Activated naive CD4-positive, alpha-beta T cell treated with Interleukin-2 at 50 U/mL for 16 hours (primary cell): ENCODE measurements at regions not wholly inside any gene's neighbourhood (a gene's known extent, or its start where the extent isn't known, plus 50 kb on each side); places are given as distances from the start of the nearest gene placed in this dataset.
"Not testable (repeated sequence)": the region's sequence is repeated elsewhere in the genome, so short reads cannot be mapped to it uniquely, and the experiment has no call there.

Source experiments
- DNase-seq: peaks from one replicate; pipeline ENCODE4 v3.0.0-alpha.2; 2020

DNA sequence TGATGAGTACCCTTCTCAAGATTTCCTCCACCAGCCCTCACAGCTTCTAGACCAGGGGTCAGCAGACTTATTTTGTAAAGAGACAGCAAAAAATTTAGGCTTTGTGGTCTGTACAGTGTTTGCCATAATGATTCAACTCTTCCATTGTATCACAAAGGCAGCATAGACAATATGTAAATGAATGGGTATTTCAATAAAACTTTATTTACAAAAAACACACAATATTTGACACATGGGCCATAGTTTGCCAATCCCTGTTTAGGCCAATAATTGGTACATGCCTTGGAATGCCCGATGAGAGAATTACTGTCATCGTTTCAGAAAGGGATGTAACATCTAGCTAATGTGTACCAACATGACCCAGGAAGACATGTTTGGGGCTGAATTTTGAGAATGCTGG lies 178.9 kb upstream of the GALNT2 start:
- DNase-seq: no peak

DNA sequence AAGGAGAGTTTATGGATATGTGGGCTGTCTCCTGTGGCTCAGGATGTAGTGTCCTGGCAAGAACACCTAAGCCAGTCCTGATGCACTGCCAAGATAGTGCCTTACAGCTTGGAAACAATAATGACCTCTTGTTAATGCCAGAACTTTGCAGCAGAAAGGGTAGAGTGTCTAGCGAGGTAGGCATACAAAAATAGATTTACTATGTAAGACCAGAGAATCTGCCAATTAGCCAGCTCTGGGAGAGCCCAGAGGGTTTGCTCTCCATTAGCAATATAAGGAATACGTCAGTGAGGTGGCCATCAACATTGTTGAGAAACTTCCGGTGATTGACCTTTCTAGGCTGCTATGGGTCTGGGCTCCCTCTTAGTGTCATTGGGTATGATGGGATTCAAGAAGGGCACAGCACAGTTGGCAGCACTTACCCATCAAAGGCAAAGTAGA lies 178.5 kb upstream of the GALNT2 start:
- DNase-seq: no peak

DNA sequence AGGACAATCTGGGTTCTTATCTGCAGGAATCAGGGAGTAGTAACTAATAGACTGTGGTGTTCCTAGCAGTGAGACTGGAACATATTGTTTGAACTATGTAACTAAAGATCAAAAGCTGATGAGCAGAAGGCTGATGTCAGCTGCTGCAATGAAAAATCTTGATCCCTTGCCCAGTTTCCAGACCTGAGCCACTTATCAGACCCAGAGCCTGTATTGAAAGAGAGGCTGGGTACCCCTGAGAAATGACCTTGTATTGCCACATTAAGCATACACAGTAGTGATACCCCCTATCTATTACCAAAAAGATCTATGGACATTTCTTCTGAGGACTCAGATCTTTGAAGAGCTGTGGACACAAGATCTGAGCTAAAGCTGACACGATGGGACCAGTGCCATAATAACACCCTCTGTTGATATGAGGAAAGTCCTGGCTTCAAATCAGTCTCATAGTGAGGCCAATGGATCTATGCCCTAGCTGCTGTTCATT lies 178.0 kb upstream of the GALNT2 start:
- no peak for DNase-seq

DNA sequence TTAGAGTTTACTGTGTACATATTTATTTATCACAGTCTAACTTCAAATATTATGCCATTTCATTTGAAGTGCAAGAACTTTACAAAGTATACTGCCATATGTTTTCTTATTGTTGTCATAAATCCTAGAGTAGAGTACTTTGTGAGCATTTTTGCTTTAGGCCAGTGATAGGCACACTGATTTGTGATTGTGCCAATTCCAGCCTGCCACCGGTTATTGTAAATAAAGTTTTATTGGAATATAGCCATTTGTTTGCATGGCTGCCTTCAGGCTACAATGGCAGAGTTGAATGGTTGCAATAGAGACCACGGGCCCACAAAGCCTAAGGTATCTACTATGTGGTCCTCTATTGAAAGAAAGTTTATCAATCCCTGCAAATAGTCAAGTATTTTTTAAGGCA lies 175.8 kb upstream of the GALNT2 start:
- no peak for DNase-seq

DNA sequence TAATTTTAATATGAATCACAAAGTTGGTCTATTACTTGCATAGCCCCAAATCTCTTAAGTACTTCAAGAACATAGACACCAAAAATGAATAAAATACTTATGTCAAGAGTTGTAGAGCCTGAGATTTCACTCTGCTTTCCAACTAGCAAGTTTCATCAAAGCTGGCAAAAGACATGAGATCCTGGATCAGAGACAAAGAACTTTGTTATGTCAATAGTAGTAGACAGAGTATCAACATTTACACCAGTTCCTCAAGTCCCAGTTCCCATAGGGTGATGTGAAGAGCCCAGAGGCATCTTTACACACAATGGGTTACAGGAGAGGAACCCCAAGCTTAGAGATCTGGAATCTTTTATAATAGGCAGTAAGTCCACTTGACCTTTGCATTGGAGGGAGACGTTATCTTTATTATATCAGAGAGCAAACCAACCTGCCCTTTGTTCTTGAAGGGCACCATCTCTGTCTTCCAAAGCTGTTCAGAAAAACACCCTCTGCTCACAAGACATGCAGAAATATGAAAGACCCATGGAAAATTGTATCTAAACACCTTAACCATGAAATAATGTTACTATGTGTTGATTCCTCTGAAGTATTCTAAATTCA lies 174.4 kb upstream of the GALNT2 start:
- DNase-seq: no peak

DNA sequence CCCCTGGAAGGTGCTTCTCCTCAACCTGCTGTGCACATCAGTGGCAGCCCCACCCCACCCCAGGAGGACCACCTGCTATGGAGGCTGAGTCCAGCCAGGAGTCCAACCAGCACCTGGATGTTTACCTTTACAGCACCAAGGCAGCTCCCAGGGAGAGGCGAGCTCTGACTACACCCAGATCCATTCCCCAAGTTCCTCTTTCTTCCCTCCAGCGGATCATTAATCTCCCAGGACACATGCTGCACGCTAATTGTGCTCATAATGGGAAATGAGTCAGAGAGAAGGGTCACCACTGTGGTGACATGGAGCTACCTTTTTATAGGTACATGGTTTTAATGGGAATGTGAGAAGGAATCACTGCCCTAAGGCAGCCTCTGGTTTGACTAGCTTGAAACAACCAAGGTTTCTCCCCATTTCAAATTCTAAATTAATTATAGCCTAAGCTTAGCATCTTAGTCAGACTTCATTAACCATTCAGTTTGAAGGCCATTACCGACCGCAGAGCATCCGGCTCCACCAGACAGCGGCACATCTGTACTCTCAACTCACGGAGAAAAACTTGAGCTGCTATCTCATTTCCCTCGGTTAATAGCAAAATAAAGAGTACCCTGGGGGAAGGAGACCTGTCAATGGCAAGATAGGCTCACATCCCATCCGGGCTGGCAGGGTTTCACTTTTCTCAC lies 173.1 kb upstream of the GALNT2 start:
- no peak for DNase-seq

DNA sequence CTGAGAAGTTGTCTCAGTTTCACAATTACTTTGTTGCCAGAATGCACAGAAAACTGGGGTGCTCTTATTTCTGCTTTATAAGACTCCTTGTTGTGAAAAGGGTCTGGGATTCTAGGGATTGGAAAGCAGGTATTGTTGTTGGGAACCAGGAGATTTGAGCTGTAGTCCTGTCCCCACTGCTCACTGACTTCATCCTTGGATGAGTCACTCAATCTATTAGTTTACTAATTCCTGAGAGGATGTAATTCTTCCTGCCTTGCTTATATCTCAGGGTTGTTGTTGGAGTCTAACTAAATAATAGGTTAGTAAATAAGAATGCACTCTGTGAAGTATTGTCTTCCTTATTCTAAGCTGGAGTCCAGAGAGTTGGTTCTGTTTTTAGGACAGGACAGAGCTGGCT lies 172.5 kb upstream of the GALNT2 start:
- DNase-seq: no peak

DNA sequence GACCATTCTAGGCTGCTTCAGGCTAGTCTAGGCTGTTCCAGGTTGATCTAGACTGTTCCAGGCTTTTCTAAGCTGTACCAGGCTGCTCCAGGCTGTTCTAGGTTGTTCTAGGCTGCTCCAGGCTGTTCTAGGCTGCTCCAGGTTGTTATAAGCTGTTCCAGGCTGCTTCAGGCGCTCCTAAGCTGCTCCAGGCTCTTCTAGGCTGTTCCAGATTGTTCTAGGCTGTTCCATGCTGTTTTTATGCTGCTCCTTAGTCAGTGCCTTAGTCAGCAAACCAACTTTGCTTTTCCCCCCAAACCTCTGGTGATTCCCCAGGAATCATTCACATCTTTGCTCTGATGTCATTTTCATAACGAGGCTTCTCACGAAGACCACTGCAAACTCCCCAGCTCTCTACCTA lies 171.4 kb upstream of the GALNT2 start:
- DNase-seq: no peak

DNA sequence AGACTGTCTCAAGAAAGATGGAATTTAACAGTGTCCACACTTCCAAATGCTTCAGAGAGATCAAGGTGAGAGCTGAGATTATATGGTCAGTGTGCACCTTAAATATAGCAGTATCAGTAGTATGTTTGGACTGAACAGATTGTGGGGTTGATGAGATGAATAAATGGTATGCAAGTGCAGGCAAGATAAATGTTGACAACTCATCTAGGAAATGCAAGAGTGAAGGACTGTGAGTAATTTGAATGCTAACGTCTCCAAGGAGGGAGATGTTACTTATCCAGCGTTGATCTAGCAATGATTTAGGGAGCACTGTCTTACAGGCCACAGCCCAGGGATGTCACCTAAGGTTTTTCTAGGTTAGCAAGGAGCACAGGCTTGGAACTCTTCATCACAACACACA lies 170.7 kb upstream of the GALNT2 start:
- no peak for DNase-seq

DNA sequence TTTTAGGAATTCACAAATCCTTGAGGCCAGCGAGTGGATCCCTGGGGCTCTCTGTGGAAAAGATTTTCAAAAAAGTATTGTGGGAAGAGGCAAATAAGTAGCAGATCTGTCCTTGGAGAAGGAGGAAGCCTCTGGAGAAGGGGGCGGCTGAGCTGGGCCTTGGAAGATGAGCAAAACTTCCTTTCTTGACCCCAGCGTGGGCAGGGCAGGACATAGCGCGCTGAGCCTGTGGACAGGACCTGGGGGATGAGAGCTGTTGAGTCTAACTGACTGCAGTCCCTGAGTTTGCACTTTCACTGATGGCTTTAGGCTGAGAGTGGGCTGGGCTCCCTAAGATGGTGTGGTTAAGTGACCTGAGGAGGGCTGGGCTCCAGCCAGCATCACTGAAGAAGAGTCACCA lies 170.2 kb upstream of the GALNT2 start:
- no peak for DNase-seq

DNA sequence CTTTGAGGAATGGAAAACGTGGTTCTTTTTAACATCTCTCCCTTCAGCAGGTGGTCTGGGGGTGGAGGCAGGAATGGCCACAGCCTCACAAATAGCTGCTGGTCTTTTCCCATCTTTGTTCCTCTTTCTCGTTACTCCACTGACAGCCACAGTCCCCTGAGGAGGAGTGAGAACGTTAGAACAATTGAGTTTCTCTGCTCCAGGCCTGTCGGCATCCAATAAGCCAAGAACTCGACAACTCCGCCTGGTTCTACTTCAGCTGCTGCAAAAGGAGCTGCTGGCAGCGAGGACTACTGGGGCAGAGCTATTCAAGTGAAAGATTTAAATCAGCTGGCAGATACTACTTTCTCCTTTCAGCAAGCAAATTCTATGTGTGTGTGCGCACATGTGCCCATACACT lies 169.5 kb upstream of the GALNT2 start:
- DNase-seq: no peak

DNA sequence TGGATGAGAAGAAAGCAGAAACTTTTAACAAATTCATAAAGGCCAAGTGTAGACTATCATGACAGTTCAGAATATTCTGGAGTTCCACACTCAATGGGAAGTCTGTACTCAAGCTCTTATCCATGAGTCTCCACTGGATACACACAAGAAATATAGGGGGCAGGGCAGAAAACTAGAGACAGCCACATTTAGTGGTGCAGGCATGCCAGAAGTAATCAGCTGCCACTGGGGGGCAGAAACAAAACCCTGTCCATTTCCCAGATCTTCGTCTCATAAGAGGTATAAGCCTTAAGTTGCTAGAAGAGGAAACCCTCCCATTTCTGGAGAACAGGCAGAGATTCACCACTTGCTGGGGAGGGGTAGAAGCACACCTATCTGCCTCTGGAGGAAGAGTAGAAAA lies 166.8 kb upstream of the GALNT2 start:
- no peak for DNase-seq

DNA sequence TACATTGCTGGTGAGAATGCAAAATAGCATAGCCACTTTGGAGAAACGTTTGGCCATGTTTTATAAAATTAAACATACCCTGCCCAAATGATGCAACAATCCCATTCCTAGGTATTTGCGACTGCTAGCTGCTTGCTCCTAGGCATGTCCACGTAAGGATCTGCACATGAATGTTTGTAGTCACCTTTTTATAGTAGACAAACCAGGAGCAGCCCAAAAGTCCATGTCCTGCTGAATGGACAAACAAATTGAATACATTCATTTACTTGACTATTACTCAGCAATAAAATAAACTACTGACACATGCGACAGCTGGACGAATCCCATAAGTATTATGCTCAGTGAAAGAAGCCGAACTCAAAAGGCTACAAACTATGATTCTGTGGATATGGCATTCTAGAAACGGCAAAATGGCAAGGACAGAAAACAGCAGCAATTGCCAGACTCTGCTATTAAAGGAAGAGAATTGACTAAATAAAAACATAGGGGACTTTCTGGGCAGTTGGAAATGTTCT lies 161.9 kb upstream of the GALNT2 start:
- DNase-seq: no peak

DNA sequence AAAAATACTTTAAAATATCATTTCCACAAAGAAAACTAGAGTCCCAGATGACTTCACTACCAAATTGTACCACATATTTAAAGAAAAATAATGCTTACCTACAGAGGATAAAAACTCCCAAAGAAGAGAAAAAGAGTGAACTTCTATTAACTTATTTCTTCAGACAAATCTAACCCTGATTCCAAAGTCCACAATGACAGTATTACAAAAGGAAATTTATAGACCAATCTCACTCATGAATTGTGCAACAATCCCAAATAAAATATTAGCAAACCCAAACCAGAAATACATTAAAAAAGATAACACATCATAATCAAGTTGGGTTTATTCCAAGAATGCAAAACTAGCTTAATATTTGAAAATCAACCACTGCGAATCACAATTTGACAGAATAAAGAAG lies 161.4 kb upstream of the GALNT2 start:
- DNase-seq: no peak

DNA sequence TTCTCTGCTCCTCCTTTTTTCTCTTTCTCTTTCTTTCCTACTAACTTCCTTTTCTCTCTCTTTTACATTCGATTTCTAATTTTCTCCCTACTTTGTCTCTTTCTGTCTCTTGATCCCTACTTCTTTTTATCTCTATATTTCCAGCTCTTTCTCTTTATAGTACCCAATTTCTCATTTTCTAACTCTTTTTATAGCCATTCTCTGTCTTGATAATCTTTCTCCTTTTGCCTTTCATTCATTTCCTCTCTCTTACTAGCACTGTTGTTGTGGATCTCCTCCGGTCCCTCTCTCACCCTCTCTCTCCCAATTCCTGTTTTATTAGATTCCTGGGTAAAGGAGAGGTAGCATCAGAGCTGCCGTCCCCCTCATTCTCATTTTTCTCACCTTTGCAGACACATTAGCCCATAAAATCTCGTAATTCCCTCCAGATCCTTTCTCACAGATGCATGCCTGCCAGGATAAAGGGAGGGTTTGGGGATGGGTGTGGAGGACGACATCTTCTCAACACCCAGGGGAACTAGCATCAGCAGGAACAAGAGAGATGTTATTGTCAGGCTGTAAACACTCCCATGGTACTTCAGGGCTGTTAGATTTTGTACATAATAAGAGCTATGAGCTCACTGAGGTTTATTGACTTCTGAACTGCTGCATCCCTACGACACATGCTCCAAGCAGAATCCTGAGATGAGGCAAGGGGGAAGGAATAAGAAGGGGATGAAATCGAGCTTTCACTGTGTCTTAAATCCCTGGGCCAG lies 159.0 kb upstream of the GALNT2 start:
- DNase-seq: no peak

DNA sequence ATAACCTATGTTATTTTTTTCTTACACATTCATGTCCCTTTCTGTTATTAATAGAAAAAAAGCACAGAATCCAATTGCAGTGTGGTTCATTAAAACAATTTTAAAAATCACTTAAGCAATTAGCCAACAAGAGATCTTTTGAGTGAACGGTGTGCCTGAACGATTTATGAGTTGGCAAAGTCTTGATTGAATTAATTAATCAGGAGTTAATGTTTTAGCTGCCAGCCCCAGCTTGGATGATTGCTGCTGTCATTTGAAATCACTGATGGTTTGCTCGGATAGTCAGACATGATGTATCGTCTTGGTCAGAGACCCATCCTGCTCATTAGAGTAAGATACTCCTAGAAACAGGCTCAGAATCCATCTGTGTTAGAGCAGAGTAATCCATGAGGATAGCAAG lies 158.3 kb upstream of the GALNT2 start:
- no peak for DNase-seq

DNA sequence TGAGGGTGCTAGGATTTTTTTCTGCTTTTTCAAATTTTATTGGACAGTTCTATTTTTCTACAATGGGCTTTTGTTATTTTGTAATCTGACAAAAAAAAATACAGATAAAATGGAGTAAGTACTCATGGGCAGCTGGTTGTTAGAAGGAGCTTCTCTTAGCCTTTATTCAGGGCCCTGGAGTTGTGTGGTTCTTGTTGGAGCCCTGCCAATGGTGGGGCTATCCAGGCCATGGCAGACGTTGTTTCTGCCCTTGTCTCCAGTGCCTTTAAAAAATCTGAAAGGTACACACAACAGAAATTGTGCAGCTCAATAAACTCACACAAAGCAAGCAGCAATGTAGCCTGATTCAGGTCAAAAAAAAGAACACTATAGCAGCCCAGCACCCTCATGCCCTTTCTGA lies 153.5 kb upstream of the GALNT2 start:
- no peak for DNase-seq

DNA sequence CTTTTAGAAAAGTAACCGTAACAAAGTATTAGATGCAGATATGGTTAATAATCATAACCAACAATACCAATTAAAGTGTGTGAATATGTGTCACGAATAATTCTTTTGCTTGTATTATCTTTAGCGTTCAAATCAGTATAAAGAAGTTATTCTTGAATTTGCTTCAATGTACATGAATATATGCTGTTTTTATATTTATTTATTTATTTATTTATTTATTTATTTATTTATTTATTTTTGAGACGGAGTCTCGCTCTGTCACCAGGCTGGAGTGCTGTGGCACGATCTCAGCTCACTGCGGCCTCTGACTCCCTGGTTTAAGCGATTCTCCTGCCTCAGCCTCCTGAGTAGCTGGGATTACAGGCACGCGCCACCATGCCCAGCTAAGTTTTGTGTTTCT lies 147.6 kb upstream of the GALNT2 start:
- not testable (repeated sequence) for DNase-seq

DNA sequence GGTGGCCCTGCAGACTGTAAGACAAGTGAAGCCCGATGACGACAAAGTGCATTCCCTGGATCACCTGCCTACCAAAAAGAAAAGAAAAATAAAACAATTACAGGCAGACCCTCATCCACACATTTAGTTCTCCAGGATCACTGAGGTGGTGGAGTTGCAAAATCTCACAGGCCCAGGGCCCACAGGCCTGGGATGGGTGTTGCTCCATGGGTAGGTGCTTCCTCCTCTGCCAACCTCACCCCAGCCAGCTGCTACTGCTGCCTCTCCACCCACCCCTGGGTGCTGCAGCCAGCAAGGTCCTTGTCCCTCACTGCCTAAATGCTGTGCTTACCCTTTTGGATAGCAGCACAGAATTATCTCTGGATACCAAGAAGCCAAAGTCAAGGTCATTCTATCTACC lies 146.4 kb upstream of the GALNT2 start:
- DNase-seq: no peak

DNA sequence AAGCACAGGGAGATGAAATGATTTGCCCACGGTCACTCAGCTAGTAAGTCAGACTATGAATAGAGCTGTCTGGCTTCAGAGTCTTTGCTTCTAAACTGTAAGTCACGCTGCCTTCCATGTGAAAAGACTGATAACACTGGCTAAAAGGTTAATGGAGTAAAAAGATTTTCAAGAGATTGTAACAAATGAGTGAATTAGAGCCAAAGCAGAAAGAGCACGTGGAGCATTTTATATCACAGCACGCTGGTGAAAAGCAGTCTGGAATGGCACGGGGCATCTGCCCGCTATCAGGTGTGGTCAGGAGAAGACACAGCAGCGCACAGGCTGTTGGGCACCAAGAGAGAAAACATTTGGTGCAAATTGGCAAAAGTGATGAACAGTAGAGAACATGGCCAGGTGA lies 144.8 kb upstream of the GALNT2 start:
- DNase-seq: no peak

DNA sequence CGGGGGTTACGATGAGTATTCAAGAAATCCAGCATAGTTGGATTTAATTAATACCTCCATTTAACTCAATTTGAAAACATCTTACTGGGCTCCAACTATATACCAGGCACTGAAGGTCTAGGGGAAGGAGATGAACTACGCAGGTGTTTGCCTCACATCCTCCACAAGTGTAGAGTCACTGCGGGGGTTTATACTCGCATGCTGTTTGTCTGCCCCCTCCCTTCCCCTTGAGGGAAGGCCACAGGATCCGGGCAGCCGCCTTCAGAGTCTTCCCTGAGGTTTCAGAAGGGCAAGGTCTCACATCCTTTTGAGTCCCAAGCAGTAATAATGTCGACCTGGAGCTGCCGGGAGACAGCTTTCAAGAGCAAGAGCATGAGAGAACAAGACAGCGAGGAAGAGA lies 142.4 kb upstream of the GALNT2 start:
- DNase-seq: no peak

DNA sequence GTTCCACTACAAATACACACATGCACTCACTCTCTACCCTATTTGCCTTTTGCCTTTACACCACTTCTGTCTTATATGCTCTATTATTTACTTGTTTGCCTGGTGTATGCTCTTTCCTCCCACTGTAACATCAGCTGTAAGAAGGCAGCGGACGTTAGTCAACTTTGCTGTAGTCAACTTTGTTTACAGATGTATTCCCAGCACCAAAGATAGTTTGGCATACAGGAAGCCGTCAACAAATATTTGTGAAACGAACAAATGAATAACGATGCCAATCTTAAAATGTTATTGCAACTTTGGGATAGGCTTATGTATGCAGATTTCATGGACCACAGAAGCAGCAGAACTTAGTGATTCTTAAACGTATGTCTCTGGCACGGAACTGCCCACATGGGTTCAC lies 138.3 kb upstream of the GALNT2 start:
- no peak for DNase-seq

DNA sequence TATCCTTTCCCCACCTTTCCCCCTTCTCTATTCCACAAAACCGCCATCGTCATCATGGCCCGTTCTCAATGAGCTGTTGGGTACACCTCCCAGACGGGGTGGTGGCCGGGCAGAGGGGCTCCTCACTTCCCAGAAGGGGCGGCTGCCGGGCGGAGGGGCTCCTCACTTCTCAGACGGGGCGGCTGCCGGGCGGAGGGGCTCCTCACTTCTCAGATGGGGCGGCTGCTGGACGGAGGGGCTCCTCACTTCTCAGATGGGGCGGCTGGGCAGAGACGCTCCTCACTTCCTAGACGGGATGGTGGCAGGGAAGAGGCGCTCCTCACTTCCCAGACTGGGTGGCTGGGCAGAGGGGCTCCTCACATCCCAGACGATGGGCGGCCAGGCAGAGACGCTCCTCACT lies 135.3 kb upstream of the GALNT2 start:
- DNase-seq: not testable (repeated sequence)

DNA sequence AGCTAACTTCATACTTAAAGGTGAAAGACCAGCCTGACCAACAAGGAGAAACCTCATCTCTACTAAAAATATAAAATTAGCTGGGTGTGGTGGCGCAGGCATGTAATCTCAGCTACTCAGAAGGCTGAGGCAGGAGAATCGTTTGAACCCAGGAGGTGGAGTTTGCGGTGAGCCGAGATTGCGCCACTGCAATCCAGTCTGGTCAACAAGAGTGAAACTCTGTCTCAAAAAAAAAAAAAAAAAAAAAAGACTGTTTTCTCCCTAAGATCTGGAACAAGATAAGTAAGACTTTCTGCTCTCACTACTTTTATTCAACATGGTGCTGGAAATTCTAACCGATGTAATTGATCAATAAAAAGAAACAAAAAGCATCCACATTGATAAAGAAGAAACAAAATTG lies 131.9 kb upstream of the GALNT2 start:
- not testable (repeated sequence) for DNase-seq
